Adrenal gland (tissue), 5 donors: ENCODE measurements at regions not wholly inside any gene's neighbourhood (a gene's known extent, or its start where the extent isn't known, plus 50 kb on each side); places are given as distances from the start of the nearest gene placed in this dataset.

Experiments used
- CTCF ChIP-seq, 6 experiments: fragments of 450-650 bp in 4 of 6; fragments of 200-600 bp in 2 of 6; sonication (generic) in 1 of 6; IDR thresholded peaks; 1 replicate in 5 of 6; 2 replicates in 1 of 6; pipeline versions ENCODE4 v1.5.1 to v1.8.0; 2016 to 2021; ENCODE audit warnings: antibody characterized with exemption in 6 of 6, mild to moderate bottlenecking in 2 of 6, moderate library complexity in 1 of 6
- POLR2A ChIP-seq, 2 donors: fragments of 450-650 bp; IDR thresholded peaks; one replicate each; pipeline ENCODE4 v1.6.1; 2017; ENCODE audit warnings: antibody characterized with exemption in 2 of 2, mild to moderate bottlenecking in 2 of 2, moderate library complexity in 1 of 2
- donor health status: DM: no; HTN: no; CAD: no.

- no peak for TF ChIP-seq POLR2A (IDR thresholded peaks at IDR 0.05)
- TF ChIP-seq CTCF (IDR thresholded peaks at IDR 0.05), result no peak
Observed at GRCh38 chr5:123720339-123720738, 208.4 kb downstream of the CSNK1G3 start.
